Fibroblast of villous mesenchyme (primary cell): ENCODE measurements at regions not wholly inside any gene's neighbourhood (a gene's known extent, or its start where the extent isn't known, plus 50 kb on each side); places are given as distances from the start of the nearest gene placed in this dataset. TPM values are rescaled to one million over a fixed set of nuclear protein-coding genes. Genes with fewer than 3 reads are reported as not detected.

Experiments used
- DNase-seq: peaks from one replicate; pipeline ENCODE4 v3.0.0-alpha.2; 2010; ENCODE audit warnings: low read depth
- H3K4me3 ChIP-seq: 2 replicates; pipeline ENCODE4 v1.5.1; 2011; ENCODE audit warnings: low read depth, mild to moderate bottlenecking, low read length
- small RNA-seq: library from RNA; depleted of rRNA; stranded (forward); fragments of <200 nt; gene quantifications from one replicate; pipeline ENCODE3, GENCODE V24; 2012
- TF ChIP-seq, protein P1 (sequence below): IDR thresholded peaks from 2 replicates; pipeline ENCODE4 v1.5.1; 2012; ENCODE audit warnings: low read depth, mild to moderate bottlenecking, low read length; ENCODE audit not compliant: insufficient read depth

DNA sequence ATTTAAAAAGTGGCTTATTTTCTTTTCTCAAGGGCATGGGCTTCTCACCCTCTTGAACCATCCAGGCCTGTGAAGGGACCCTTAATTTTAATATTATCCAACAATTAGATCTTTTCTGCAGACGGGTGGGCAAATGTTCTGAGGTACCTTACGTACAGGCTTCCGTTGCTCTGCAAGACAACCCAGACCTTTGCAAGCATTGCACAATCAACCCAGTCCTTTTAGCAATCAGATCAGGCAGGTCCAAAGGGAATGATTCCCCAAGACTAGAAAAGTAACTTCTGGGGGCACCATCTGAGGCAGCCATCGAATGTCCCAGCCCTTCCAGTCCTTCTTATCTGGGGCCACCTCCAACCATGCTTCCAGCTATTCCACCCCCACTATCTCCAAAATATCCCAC is 67.3 kb upstream of the TACR3 start:
- DNase-seq: no peak
- H3K4me3 ChIP-seq: no peak overlapping the region
- TF ChIP-seq, protein P1, sequence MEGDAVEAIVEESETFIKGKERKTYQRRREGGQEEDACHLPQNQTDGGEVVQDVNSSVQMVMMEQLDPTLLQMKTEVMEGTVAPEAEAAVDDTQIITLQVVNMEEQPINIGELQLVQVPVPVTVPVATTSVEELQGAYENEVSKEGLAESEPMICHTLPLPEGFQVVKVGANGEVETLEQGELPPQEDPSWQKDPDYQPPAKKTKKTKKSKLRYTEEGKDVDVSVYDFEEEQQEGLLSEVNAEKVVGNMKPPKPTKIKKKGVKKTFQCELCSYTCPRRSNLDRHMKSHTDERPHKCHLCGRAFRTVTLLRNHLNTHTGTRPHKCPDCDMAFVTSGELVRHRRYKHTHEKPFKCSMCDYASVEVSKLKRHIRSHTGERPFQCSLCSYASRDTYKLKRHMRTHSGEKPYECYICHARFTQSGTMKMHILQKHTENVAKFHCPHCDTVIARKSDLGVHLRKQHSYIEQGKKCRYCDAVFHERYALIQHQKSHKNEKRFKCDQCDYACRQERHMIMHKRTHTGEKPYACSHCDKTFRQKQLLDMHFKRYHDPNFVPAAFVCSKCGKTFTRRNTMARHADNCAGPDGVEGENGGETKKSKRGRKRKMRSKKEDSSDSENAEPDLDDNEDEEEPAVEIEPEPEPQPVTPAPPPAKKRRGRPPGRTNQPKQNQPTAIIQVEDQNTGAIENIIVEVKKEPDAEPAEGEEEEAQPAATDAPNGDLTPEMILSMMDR: no peak

DNA sequence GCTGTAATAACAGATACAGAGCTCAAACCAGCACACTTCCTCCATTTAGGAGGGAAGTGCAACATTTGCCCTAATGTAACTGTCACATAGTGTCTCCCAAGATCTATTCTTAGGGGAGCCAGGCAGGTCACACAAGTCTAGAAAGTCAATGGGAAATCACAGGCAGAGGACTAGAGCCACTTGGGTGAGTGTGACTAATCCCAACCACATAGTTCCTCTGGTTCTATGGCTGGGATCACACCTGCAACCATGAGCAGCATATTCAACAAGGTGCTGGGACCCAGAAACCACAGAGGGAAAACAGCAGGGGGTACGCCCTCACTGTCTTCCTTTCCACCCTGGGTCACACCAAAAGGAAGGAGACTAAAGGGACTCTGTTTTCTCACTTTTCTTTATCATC is 66.8 kb upstream of the TACR3 start:
- no peak overlapping the region for H3K4me3 ChIP-seq
- TF ChIP-seq, protein P1: no peak
- no peak for DNase-seq

DNA sequence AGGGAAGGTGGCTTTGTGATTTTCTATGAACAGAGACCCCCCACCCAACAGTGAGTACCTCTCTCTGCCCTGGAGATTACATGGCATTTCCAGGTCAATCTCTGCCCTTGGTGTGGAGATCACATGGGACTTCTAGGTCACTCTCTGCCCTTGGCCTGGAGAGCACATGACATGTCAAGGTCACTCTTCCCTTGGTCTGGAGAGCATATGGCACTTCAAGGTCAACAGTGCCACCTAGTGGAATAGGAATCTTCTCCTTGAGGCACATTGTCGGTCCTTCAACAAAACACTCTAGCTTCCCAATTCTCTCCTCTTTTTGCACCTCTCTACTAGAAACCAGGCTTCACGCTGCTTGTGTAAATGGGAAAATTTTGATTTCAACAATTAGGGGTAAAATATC is 66.2 kb upstream of the TACR3 start:
- TF ChIP-seq, protein P1: peak; percentile 14
- H3K4me3 ChIP-seq: no peak overlapping the region
- DNase-seq: peak; percentile 1

DNA sequence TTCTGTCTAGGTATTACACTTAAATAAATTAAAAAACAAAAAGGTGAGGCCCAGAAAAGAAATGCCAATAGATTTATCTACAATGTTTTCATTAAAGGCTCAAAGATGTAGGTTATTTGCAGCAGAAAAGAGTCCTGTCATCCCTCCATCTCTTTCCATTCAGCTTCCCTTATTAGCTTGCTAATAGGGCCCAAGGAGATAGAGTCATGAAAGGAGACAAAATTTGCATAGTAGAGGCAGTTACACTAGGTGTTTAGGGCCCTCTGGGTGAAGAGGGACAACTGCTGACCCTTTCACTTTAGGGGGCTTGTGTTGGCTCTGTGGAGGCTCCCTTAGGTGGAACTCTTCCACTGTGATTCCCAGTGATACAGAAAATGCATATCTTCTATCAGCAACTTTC is 58.4 kb upstream of the TACR3 start:
- TF ChIP-seq, protein P1: no peak

DNA sequence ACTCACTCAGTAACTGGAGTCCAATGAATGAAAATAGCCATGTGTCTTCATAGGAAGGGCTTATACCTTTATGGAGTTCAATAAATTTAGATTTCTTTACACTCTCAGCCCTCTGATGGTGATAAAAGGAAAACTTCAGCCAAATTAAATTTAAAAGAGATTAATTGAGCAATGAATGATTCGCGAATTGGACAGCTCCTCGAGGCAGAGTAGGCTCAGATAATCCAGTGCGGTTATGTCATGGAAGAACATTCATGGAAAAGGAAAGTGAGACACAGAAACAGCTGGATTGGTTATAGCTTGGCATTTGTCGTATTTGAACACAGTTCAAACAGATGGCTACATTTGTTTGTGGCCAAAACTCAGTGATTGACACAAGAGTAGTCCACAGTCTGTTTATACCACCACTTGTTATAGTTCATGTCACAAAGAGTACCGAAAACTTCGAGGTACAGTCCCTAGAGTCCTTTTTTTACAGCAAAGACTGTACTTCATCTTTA is 54.6 kb upstream of the TACR3 start:
- H3K4me3 ChIP-seq: no peak overlapping the region
- TF ChIP-seq, protein P1: no peak
- DNase-seq: no peak

More for the DNA sequence above, 58.4 kb upstream of the TACR3 start:
- no peak overlapping the region for H3K4me3 ChIP-seq
- no peak for DNase-seq

DNA sequence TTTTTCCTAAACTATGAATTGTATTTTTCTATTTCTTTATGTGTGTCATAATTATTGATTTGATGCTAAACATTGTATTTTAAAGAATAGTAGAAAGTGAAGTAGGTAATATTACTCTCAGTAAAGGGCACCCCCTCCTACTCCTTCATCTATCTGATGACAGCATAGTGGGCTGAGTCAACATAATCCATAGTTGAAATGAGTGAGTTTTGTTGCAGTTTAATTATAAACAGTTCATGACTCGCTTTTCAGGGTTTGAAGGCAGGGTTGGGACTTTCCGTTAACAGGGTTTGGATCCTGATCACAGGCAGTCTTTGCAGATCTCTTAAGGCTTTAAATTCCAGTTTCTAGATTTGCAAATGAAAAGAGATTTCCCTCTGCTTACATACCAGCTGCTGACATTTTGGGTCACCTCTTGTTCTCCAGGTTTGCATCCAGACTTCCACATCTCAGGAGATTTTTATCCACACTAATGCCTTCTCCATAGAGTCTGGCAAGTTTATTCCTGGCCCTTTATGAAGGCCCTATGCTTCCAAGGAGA is 54.0 kb upstream of the TACR3 start:
- TF ChIP-seq, protein P1: no peak
- no peak overlapping the region for H3K4me3 ChIP-seq

More for the DNA sequence above, 54.0 kb upstream of the TACR3 start:
- no peak for DNase-seq

Small RNAs in the stretch of these regions (small RNA-seq; reads per million reads assigned to genes)
- not detected for gene RNU6-635P
